Fibroblast of lung (primary cell): ENCODE measurements at regions not wholly inside any gene's neighbourhood (a gene's known extent, or its start where the extent isn't known, plus 50 kb on each side); places are given as distances from the start of the nearest gene placed in this dataset.

Experiments
- DNase-seq, 2 donors: peaks; one replicate each; pipeline versions ENCODE4 v3.0.0 to v3.0.0-alpha.2; 2010; ENCODE audit warnings: low read depth in 2 of 2
- H2AFZ ChIP-seq: 2 replicates; pipeline ENCODE4 v1.5.1; 2012; ENCODE audit warnings: low read length, control low read depth, inconsistent platforms
- H3K27ac ChIP-seq: 2 replicates; pipeline ENCODE4 v1.5.1; 2011; ENCODE audit warnings: low read length, control low read depth; ENCODE audit not compliant: insufficient read depth
- H3K27me3 ChIP-seq: 2 replicates; pipeline ENCODE4 v1.5.1; 2011; ENCODE audit warnings: mild to moderate bottlenecking, low read length; ENCODE audit not compliant: control insufficient read depth, insufficient read depth
- H3K36me3 ChIP-seq: 2 replicates; pipeline ENCODE4 v1.5.1; 2011; ENCODE audit warnings: low read length; ENCODE audit not compliant: control insufficient read depth, insufficient read depth
- H3K4me1 ChIP-seq: 2 replicates; pipeline ENCODE4 v1.5.1; 2011; ENCODE audit warnings: low read length; ENCODE audit not compliant: control insufficient read depth, insufficient read depth; ENCODE audit errors: extremely low read depth
- H3K4me2 ChIP-seq: 2 replicates; pipeline ENCODE4 v1.5.1; 2011; ENCODE audit warnings: low read length, control low read depth; ENCODE audit not compliant: insufficient read depth; ENCODE audit errors: extremely low read depth
- H3K4me3 ChIP-seq, 4 experiments: fragments of 200-600 bp in 1 of 4; sonication (generic) in 1 of 4; replicated peaks in 1 of 4; 2 replicates each; pipeline ENCODE4 v1.5.1; 2011 to 2016; ENCODE audit warnings: low read length in 4 of 4, low read depth in 3 of 4, mild to moderate bottlenecking in 3 of 4, control low read depth in 2 of 4, inconsistent platforms in 1 of 4, mixed read lengths in 1 of 4; ENCODE audit not compliant: insufficient read depth in 1 of 4; ENCODE audit errors: control extremely low read depth in 1 of 4
- H3K79me2 ChIP-seq: 2 replicates; pipeline ENCODE4 v1.5.1; 2012; ENCODE audit warnings: mild to moderate bottlenecking, low read length, inconsistent platforms; ENCODE audit not compliant: control insufficient read depth, insufficient read depth
- H3K9ac ChIP-seq: 2 replicates; pipeline ENCODE4 v1.5.1; 2011; ENCODE audit warnings: mild to moderate bottlenecking, low read length, control low read depth; ENCODE audit not compliant: insufficient read depth
- H3K9me3 ChIP-seq: 2 replicates; pipeline ENCODE4 v1.5.1; 2012; ENCODE audit warnings: low read depth, low read length; ENCODE audit not compliant: control insufficient read depth, insufficient read depth
- H4K20me1 ChIP-seq: 2 replicates; pipeline ENCODE4 v1.5.1; 2011; ENCODE audit warnings: low read length; ENCODE audit not compliant: control insufficient read depth, insufficient read depth; ENCODE audit errors: extremely low read depth
- CTCF ChIP-seq, 2 donors: IDR thresholded peaks in 1 of 2; conservative IDR thresholded peaks in 1 of 2; 1 replicate in 1 of 2; 2 replicates in 1 of 2; pipeline ENCODE4 v1.5.1; 2011 to 2012; ENCODE audit warnings: low read length in 2 of 2, control low read depth in 1 of 2, inconsistent platforms in 1 of 2, low read depth in 1 of 2, mild to moderate bottlenecking in 1 of 2
- EZH2 ChIP-seq: IDR thresholded peaks from 2 replicates; pipeline ENCODE4 v1.5.1; 2012; ENCODE audit warnings: low read length, control low read depth, mild to moderate bottlenecking; ENCODE audit errors: missing control alignments

GRCh38 chrX:39960219-39960618 lies 137.5 kb downstream of the BCOR start:
- H3K79me2 ChIP-seq: no peaks in the 10 kb centered on the region
- H3K27ac ChIP-seq: no peak overlapping the region
- H3K9me3 ChIP-seq: no peaks in the 10 kb centered on the region
- no peaks in the 10 kb centered on the region for H3K4me1 ChIP-seq
- no peak overlapping the region for H3K4me2 ChIP-seq
- H3K27me3 ChIP-seq: no peaks in the 10 kb centered on the region
- no peak for DNase-seq
- no peak overlapping the region for H2AFZ ChIP-seq
- H3K4me3 ChIP-seq: no peak overlapping the region
- no peaks in the 10 kb centered on the region for H4K20me1 ChIP-seq
- H3K36me3 ChIP-seq: no peaks in the 10 kb centered on the region
- no peak for TF ChIP-seq EZH2
- no peak for TF ChIP-seq CTCF (conservative IDR thresholded peaks at IDR 0.05 in 1 of 2, IDR thresholded peaks at IDR 0.05 in 1 of 2; ENCODE audit: low read depth in 1 of 2, low read length in 2 of 2)
- H3K9ac ChIP-seq: no peak overlapping the region

- H3K4me2 ChIP-seq: no peak overlapping the region
- TF ChIP-seq CTCF (conservative IDR thresholded peaks at IDR 0.05 in 1 of 2, IDR thresholded peaks at IDR 0.05 in 1 of 2; ENCODE audit: low read depth in 1 of 2, low read length in 2 of 2) (no peak), EZH2 (no peak)
- H3K27me3 ChIP-seq: no peaks in the 10 kb centered on the region
- H3K27ac ChIP-seq: no peak overlapping the region
- no peaks in the 10 kb centered on the region for H4K20me1 ChIP-seq
- H3K36me3 ChIP-seq: no peaks in the 10 kb centered on the region
- no peak for DNase-seq
- H3K4me1 ChIP-seq: no peaks in the 10 kb centered on the region
- no peaks in the 10 kb centered on the region for H3K79me2 ChIP-seq
- no peaks in the 10 kb centered on the region for H3K9me3 ChIP-seq
- no peak overlapping the region for H3K9ac ChIP-seq
- no peak overlapping the region for H3K4me3 ChIP-seq
- no peak overlapping the region for H2AFZ ChIP-seq
These were observed 136.3 kb downstream of the BCOR start for GRCh38 chrX:39961441-39961840.

GRCh38 chrX:39965051-39965573 lies 132.6 kb downstream of the BCOR start:
- Histone ChIP-seq H3K9ac (no peak overlapping the region), H3K9me3 (no peaks in the 10 kb centered on the region), H3K4me2 (no peak overlapping the region), H3K36me3 (no peaks in the 10 kb centered on the region), H4K20me1 (no peaks in the 10 kb centered on the region), H3K27me3 (no peaks in the 10 kb centered on the region), H3K4me1 (no peaks in the 10 kb centered on the region), H3K4me3 (no peak overlapping the region), H3K27ac (no peak overlapping the region), H3K79me2 (no peaks in the 10 kb centered on the region), H2AFZ (no peak overlapping the region)
- TF ChIP-seq EZH2 (no peak), CTCF (conservative IDR thresholded peaks at IDR 0.05 in 1 of 2, IDR thresholded peaks at IDR 0.05 in 1 of 2; ENCODE audit: low read depth in 1 of 2, low read length in 2 of 2) (no peak)
- no peak for DNase-seq
